BE2C (cell line): ENCODE measurements at regions not wholly inside any gene's neighbourhood (a gene's known extent, or its start where the extent isn't known, plus 50 kb on each side); places are given as distances from the start of the nearest gene placed in this dataset.

ENCODE experiments used
- DNase-seq: peaks from one replicate; pipeline ENCODE4 v3.0.0-alpha.2; 2020
- H3K27me3 ChIP-seq: fragments of 250-450 bp; sonication (Bioruptor Pico); 2 replicates; pipeline ENCODE4 v1.5.1; 2020; ENCODE audit warnings: mild to moderate bottlenecking
- H3K36me3 ChIP-seq: fragments of 250-450 bp; sonication (Bioruptor Pico); 2 replicates; pipeline ENCODE4 v1.5.1; 2020; ENCODE audit warnings: mild to moderate bottlenecking
- H3K4me1 ChIP-seq: fragments of 250-450 bp; sonication (Bioruptor Pico); 2 replicates; pipeline ENCODE4 v1.5.1; 2020
- H3K4me3 ChIP-seq: 2 replicates; pipeline ENCODE4 v1.5.1; 2011; ENCODE audit warnings: low read depth, low read length
- H3K9me3 ChIP-seq: fragments of 250-450 bp; sonication (Bioruptor Pico); 2 replicates; pipeline ENCODE4 v1.5.1; 2020
- CTCF ChIP-seq: IDR thresholded peaks from 2 replicates; pipeline ENCODE4 v1.5.1; 2012; ENCODE audit warnings: mild to moderate bottlenecking, low read depth, low read length

GRCh38 chr9:95645579-95645978 is 128.8 kb upstream of the PTCH1 start:
- H3K4me1 ChIP-seq = peaks cover 8% of the 10 kb centered on the region; the same call in 1 of the 2 replicates
- H3K9me3 ChIP-seq = no peaks in the 10 kb centered on the region
- TF ChIP-seq CTCF = no peak
- no peak for DNase-seq
- no peaks in the 10 kb centered on the region for H3K27me3 ChIP-seq
- H3K36me3 ChIP-seq = no peaks in the 10 kb centered on the region
- H3K4me3 ChIP-seq = no peak overlapping the region

DNA sequence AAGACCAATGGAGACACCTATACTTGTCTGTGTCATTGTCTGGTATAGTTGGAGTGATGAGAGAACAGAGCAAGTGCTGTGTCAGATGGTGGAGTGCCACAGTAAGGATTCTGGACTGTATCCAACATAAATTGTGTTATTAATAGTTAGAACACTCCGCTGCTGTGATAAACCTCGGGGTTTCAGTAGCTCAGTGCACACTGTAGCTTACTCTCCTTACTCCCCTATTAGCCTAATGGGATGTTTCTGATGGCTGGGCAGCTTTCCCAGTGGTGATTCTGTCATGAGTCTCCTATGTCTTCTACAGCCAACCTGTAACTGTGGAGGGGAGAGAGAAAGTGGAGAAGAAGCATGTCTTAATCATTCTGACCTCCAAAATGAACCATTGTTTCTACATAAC is 127.6 kb upstream of the PTCH1 start:
- H3K9me3 ChIP-seq = no peaks in the 10 kb centered on the region
- TF ChIP-seq CTCF = no peak
- H3K36me3 ChIP-seq = no peaks in the 10 kb centered on the region
- no peak overlapping the region for H3K4me3 ChIP-seq
- peaks cover 8% of the 10 kb centered on the region; the same call in 1 of the 2 replicates for H3K4me1 ChIP-seq
- no peaks in the 10 kb centered on the region for H3K27me3 ChIP-seq
- DNase-seq = peak; percentile 30

DNA sequence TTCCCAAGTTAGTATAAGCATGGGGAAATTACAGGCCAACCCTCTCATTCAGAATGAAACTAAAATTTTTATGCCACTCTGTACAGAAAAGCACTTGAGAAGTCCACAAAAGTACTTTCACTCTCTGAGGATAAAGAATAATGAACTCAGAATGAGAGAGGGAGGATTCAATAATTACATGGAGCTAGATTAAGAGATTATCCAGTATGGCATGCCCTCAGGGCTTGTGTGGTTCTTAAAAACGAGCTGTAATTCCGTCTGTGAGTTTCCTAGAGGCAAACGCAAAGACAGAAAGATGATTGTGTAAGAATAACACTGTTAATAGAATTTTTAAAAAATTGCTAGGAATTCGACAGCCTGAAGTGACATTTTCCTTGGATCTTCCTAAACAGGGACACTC is 126.8 kb upstream of the PTCH1 start:
- no peak for DNase-seq
- no peaks in the 10 kb centered on the region for H3K36me3 ChIP-seq
- peaks cover 8% of the 10 kb centered on the region; the same call in 1 of the 2 replicates for H3K4me1 ChIP-seq
- no peak overlapping the region for H3K4me3 ChIP-seq
- no peak for TF ChIP-seq CTCF
- no peaks in the 10 kb centered on the region for H3K27me3 ChIP-seq
- H3K9me3 ChIP-seq = no peaks in the 10 kb centered on the region

DNA sequence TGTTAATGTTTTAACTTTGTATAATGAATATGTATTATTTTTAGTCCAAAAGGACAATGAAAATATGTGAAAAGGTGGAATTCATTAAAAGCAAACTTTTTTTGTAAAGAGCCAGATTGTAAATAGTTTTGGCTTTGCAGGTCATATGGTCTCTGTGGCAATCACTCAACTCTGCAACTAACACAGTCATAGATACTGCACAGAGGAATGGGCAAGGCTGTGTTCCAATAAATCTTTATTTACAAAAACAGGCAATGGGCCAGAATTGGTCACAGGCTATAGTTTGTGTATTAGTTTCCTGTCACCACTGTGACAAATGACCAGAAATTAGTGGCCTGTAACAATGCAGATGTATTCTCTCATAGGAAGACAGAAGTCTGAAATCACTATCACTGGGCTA is 125.4 kb upstream of the PTCH1 start:
- no peaks in the 10 kb centered on the region for H3K36me3 ChIP-seq
- no peak for DNase-seq
- H3K27me3 ChIP-seq = no peaks in the 10 kb centered on the region
- no peaks in the 10 kb centered on the region for H3K9me3 ChIP-seq
- TF ChIP-seq CTCF = no peak
- no peak overlapping the region for H3K4me3 ChIP-seq
- peaks cover 8% of the 10 kb centered on the region; the same call in 1 of the 2 replicates for H3K4me1 ChIP-seq

DNA sequence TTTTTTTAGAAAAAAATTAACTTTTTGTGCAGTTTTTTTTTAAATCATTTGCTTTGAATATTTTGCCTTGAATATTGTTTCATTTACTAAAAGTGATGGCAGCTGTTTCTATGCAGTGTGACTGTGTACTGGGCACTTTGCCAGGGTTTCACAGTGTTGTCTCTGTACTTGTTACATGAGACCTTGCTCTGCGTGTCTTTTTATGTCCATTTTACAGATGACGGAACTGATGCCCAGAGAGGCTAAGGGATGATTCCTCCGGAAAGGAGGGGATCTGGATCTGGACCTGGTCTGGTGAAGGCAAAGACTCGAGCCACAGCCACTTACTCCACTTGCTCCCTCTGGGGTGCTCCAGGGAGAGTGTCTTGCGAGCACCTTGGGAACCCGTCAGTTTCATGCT is 124.8 kb upstream of the PTCH1 start:
- peaks cover 8% of the 10 kb centered on the region; the same call in 1 of the 2 replicates for H3K4me1 ChIP-seq
- H3K9me3 ChIP-seq = no peaks in the 10 kb centered on the region
- H3K4me3 ChIP-seq = no peak overlapping the region
- H3K27me3 ChIP-seq = no peaks in the 10 kb centered on the region
- DNase-seq = peak; percentile 54
- TF ChIP-seq CTCF = no peak
- no peaks in the 10 kb centered on the region for H3K36me3 ChIP-seq

- no peak for TF ChIP-seq CTCF
- no peaks in the 10 kb centered on the region for H3K36me3 ChIP-seq
- H3K4me3 ChIP-seq = no peak overlapping the region
- H3K27me3 ChIP-seq = no peaks in the 10 kb centered on the region
- H3K9me3 ChIP-seq = no peaks in the 10 kb centered on the region; the same call in 1 of the 2 replicates
- H3K4me1 ChIP-seq = peaks cover 8% of the 10 kb centered on the region; the same call in 1 of the 2 replicates
- DNase-seq = no peak
These were observed 123.6 kb upstream of the PTCH1 start for GRCh38 chr9:95640336-95640735.
